ENCODE measurements at regions not wholly inside any gene's neighbourhood (a gene's known extent, or its start where the extent isn't known, plus 50 kb on each side); places are given as distances from the start of the nearest gene placed in this dataset.

DNA sequence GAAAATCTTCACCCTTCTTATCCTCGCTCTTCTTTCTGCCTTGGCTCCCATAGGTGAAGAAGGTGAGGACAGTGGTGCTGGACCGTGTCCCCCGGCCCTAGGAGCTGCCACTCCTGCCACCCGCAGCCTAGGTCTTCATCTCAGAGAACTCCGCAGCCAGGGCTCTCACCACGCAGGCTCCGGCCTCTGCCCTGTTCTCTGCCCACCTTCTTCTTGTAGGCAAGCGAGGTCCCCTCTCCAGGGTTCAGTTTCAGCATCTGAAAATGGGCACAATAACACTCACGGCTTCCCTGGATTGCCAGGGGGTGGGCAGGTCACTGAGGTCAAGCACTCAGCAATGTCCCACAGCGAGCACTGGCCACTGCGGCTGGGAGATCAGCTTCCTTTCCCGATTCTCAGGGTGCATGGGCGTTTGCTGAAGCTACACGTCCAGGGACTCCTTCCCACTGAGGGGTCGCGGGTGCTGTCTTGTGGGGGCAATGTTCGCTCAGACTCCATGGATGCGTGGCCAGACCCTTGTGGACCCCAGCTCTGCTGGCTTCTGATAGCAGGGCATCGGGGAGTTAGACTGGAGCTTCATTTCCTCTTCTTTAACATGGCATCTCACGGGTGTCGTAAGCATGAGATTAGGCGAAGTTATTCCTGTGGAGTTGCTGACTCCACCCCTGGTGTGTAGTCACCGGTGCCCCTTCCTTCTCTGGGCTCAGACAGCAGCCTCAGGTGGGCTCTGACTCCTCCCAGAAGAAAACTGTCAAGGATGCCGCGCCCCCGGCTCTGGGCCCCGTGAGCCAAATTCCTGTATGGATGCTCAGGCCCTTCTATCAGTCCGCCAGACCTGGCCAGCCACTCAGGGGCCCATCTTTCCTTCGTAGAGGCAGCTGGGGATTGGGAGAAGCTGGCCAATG, 145.1 kb upstream of the IRX2 start:
- no peak overlapping the region for H3K27ac ChIP-seq
- CTCF ChIA-PET: no interaction called here
- POLR2A ChIA-PET (ENCODE audit: low non-redundant PET): no interaction called here
- TF ChIP-seq, protein P1, sequence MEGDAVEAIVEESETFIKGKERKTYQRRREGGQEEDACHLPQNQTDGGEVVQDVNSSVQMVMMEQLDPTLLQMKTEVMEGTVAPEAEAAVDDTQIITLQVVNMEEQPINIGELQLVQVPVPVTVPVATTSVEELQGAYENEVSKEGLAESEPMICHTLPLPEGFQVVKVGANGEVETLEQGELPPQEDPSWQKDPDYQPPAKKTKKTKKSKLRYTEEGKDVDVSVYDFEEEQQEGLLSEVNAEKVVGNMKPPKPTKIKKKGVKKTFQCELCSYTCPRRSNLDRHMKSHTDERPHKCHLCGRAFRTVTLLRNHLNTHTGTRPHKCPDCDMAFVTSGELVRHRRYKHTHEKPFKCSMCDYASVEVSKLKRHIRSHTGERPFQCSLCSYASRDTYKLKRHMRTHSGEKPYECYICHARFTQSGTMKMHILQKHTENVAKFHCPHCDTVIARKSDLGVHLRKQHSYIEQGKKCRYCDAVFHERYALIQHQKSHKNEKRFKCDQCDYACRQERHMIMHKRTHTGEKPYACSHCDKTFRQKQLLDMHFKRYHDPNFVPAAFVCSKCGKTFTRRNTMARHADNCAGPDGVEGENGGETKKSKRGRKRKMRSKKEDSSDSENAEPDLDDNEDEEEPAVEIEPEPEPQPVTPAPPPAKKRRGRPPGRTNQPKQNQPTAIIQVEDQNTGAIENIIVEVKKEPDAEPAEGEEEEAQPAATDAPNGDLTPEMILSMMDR (conservative IDR thresholded peaks at IDR 0.05; ENCODE audit: low read depth): no peak
- no peak for DNase-seq (ENCODE audit: low spot score)

GRCh38 chr5:2895876-2896275, 144.4 kb upstream of the IRX2 start:
- H3K27ac ChIP-seq: no peak overlapping the region
- POLR2A ChIA-PET (ENCODE audit: low non-redundant PET): no interaction called here
- TF ChIP-seq, protein P1 (conservative IDR thresholded peaks at IDR 0.05; ENCODE audit: low read depth): no peak
- DNase-seq (ENCODE audit: low spot score): no peak
- CTCF ChIA-PET: no interaction called here

DNA sequence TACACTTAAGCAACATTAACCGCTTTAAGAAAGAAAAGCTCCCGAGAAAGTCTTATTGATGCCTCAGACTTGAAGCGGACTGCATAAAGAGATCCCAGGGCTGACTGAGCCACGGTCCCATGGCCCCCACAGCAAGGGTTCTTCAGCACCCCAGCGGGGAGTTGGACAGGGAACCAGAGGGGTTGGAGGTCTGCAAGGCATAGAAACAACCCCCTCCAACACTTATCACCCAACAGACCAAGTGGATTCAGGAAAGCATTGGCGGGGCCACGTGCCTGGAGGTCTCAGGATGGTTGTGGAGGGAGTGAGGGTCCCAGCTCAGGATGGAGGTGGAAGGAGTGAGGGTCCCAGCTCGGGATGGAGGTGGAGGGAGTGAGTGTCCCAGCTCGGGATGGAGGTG, 143.7 kb upstream of the IRX2 start:
- TF ChIP-seq, protein P1 (conservative IDR thresholded peaks at IDR 0.05; ENCODE audit: low read depth): no peak
- DNase-seq (ENCODE audit: low spot score): no peak
- CTCF ChIA-PET: no interaction called here
- POLR2A ChIA-PET (ENCODE audit: low non-redundant PET): no interaction called here
- no peak overlapping the region for H3K27ac ChIP-seq

- no peak for DNase-seq (ENCODE audit: low spot score)
- TF ChIP-seq, protein P1 (conservative IDR thresholded peaks at IDR 0.05; ENCODE audit: low read depth): no peak
- POLR2A ChIA-PET (ENCODE audit: low non-redundant PET): no interaction called here
- H3K27ac ChIP-seq: no peak overlapping the region
- CTCF ChIA-PET: no interaction called here
Observed at GRCh38 chr5:2894736-2895135, 143.3 kb upstream of the IRX2 start.

DNA sequence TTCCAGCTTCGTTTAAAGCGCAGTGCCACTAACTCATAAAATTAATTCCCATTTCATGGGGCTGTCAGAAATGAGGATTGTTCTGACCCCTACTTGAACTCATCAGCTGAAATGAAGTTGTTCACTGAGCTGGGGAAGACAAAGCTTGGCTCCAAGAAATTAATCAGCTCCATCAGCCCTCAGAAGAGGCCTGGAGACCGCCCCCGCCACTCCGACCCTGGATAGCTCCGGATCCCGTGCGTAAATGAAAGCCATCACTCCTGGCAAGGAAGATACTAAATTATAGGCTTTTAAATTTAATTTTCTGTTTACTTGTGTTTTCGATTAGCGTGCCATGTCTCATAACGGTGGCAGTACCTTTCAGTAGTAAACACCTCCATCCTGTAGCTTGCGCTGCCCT, 142.8 kb upstream of the IRX2 start:
- TF ChIP-seq, protein P1 (conservative IDR thresholded peaks at IDR 0.05; ENCODE audit: low read depth): no peak
- CTCF ChIA-PET: no interaction called here

DNA sequence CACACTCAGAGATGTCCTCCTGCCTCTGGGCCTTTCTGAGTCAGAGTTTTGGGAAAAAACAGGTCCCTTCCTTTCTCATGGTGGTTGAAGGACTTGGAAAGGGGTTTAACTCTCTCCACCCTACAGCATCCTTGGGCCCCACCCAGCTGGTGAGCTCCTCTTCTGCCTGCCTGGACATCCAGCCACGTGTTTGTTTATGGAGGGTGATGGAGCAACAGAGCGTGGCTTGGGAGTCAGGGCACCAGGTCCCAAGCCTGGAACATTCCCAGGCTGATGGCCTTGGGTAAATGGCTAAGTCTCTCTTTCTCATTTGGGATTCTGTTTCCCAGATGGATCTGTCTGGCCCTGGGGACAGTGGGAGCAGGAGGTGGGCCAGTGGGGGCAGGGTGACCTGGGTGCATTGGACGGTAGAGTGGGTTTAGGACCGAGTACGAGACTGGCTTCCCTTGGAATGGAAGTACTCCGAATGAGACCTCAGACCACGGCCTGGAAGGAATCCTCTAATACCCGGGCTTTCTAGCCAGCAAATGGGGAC, 141.1 kb upstream of the IRX2 start:
- TF ChIP-seq, protein P1 (conservative IDR thresholded peaks at IDR 0.05; ENCODE audit: low read depth): no peak
- DNase-seq (ENCODE audit: low spot score): no peak
- ChIA-PET CTCF (interaction anchor here (0.6 kb wide), 1 partner anchor 146 kb away, joined by 5 read pairs; no protein-coding TSS in a partner anchor), POLR2A (ENCODE audit: low non-redundant PET) (no interaction called here)
- no peak overlapping the region for H3K27ac ChIP-seq

More for the DNA sequence above, 142.8 kb upstream of the IRX2 start:
- POLR2A ChIA-PET (ENCODE audit: low non-redundant PET): no interaction called here
- H3K27ac ChIP-seq: no peak overlapping the region
- DNase-seq (ENCODE audit: low spot score): no peak
